ENCODE measurements at regions not wholly inside any gene's neighbourhood (a gene's known extent, or its start where the extent isn't known, plus 50 kb on each side); places are given as distances from the start of the nearest gene placed in this dataset.

GRCh38 chr19:27674701-27675100 lies 1538.2 kb downstream of the UQCRFS1 start:
- Histone ChIP-seq H3K36me3 (replicated peaks in 1 of 2; ENCODE audit: insufficient read depth in 1 of 2, low read depth in 2 of 2) (no peaks in the 10 kb centered on the region), H3K27ac (no peak overlapping the region), H3K4me3 (no peak overlapping the region), H3K4me1 (no peaks in the 10 kb centered on the region), H3K27me3 (no peaks in the 10 kb centered on the region), H3K9me3 (peaks cover 0 to 31% (median 0%) of the 10 kb centered on the region in 3 donors)
- intact Hi-C loops (cut with DNase I) = no loop called here
- TF ChIP-seq POLR2A (IDR thresholded peaks at IDR 0.05) = no peak
- TF ChIP-seq CTCF (IDR thresholded peaks at IDR 0.05) = no peak
- ATAC-seq = no peak
- DNase-seq = no peak
- WGBS, 2 donors = 68 to 77% methylated on average over 7 to 10 of the region's 10 CpGs

GRCh38 chr19:27673986-27674385 lies 1539.0 kb downstream of the UQCRFS1 start:
- no peak for TF ChIP-seq CTCF (IDR thresholded peaks at IDR 0.05)
- TF ChIP-seq POLR2A (IDR thresholded peaks at IDR 0.05) = no peak
- 25% methylated on average over 4 of the region's 4 CpGs; no CpG with 5 or more reads in 1 of the 2 donors for WGBS, 2 donors
- Histone ChIP-seq H3K27ac (no peak overlapping the region), H3K9me3 (peaks cover 0 to 34% (median 0%) of the 10 kb centered on the region in 3 donors), H3K4me1 (no peaks in the 10 kb centered on the region), H3K4me3 (no peak overlapping the region), H3K36me3 (replicated peaks in 1 of 2; ENCODE audit: insufficient read depth in 1 of 2, low read depth in 2 of 2) (no peaks in the 10 kb centered on the region), H3K27me3 (no peaks in the 10 kb centered on the region)
- no peak for DNase-seq
- intact Hi-C loops (cut with DNase I) = no loop called here
- no peak for ATAC-seq

- no peak overlapping the region for H3K4me3 ChIP-seq
- no peaks in the 10 kb centered on the region for H3K36me3 ChIP-seq (replicated peaks in 1 of 2; ENCODE audit: insufficient read depth in 1 of 2, low read depth in 2 of 2)
- H3K4me1 ChIP-seq = no peaks in the 10 kb centered on the region
- no peak overlapping the region for H3K27ac ChIP-seq
- DNase-seq (no peak), ATAC-seq (no peak)
- 49 to 56% methylated on average over 9 to 10 of the region's 10 CpGs for WGBS, 2 donors
- TF ChIP-seq POLR2A (IDR thresholded peaks at IDR 0.05) = no peak
- TF ChIP-seq CTCF (IDR thresholded peaks at IDR 0.05) = no peak
- intact Hi-C loops (cut with DNase I) = no loop called here
- peaks cover 0 to 30% (median 0%) of the 10 kb centered on the region in 3 donors for H3K9me3 ChIP-seq
- no peaks in the 10 kb centered on the region for H3K27me3 ChIP-seq
Measured at GRCh38 chr19:27672309-27673047, 1540.5 kb downstream of the UQCRFS1 start.

- intact Hi-C loops (cut with DNase I) = no loop called here
- Histone ChIP-seq H3K4me3 (no peak overlapping the region), H3K27ac (no peak overlapping the region), H3K4me1 (no peaks in the 10 kb centered on the region), H3K27me3 (no peaks in the 10 kb centered on the region), H3K9me3 (peaks cover 0 to 27% (median 0%) of the 10 kb centered on the region in 3 donors), H3K36me3 (replicated peaks in 1 of 2; ENCODE audit: insufficient read depth in 1 of 2, low read depth in 2 of 2) (no peaks in the 10 kb centered on the region)
- TF ChIP-seq POLR2A (IDR thresholded peaks at IDR 0.05) (no peak), CTCF (IDR thresholded peaks at IDR 0.05) (no peak)
- DNase-seq (no peak), ATAC-seq (no peak)
- 28 to 54% methylated on average over 2 of the region's 2 CpGs for WGBS, 2 donors
Measured at GRCh38 chr19:27671876-27672275, 1541.1 kb downstream of the UQCRFS1 start.

GRCh38 chr19:27660428-27660827 lies 1552.5 kb downstream of the UQCRFS1 start:
- no peak for TF ChIP-seq POLR2A (IDR thresholded peaks at IDR 0.05)
- TF ChIP-seq CTCF (IDR thresholded peaks at IDR 0.05) = no peak
- 12 to 13% methylated on average over 1 of the region's 1 CpG for WGBS, 2 donors
- no peaks in the 10 kb centered on the region for H3K27me3 ChIP-seq
- ATAC-seq = no peak
- peaks cover 0 to 21% (median 0%) of the 10 kb centered on the region in 3 donors for H3K9me3 ChIP-seq
- H3K4me1 ChIP-seq = no peaks in the 10 kb centered on the region
- no peaks in the 10 kb centered on the region for H3K36me3 ChIP-seq (replicated peaks in 1 of 2; ENCODE audit: insufficient read depth in 1 of 2, low read depth in 2 of 2)
- no peak for DNase-seq
- no peak overlapping the region for H3K4me3 ChIP-seq
- intact Hi-C loops (cut with DNase I) = no loop called here
- H3K27ac ChIP-seq = no peak overlapping the region
